ENCODE measurements at regions not wholly inside any gene's neighbourhood (a gene's known extent, or its start where the extent isn't known, plus 50 kb on each side); places are given as distances from the start of the nearest gene placed in this dataset.

DNA sequence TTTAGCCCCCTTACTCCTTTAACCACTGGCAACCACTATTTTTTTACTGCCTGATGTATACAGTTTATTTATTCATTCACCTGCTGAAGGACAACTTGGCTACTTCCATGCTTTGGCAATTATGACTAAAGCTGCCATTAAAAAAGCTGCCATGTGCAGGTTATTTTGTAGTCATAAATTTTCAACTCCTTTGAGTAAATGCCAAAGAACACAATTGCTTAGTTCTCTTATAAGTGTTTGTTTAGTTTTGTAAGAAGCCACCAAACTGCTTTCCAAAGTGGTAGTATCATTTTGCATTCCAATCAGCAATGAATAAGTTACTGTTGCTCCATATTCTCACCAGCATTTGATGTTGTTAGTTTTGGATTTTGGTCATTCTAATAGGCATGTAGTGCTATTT is 1831.8 kb downstream of the PCDH7 start:
- ChIA-PET CTCF (no interaction called here), POLR2A (no interaction called here)
- no peak overlapping the region for H3K4me3 ChIP-seq (ENCODE audit: low read depth, low read length)
- no peak for DNase-seq (ENCODE audit: low read depth, low spot score)
- TF ChIP-seq, protein P1, sequence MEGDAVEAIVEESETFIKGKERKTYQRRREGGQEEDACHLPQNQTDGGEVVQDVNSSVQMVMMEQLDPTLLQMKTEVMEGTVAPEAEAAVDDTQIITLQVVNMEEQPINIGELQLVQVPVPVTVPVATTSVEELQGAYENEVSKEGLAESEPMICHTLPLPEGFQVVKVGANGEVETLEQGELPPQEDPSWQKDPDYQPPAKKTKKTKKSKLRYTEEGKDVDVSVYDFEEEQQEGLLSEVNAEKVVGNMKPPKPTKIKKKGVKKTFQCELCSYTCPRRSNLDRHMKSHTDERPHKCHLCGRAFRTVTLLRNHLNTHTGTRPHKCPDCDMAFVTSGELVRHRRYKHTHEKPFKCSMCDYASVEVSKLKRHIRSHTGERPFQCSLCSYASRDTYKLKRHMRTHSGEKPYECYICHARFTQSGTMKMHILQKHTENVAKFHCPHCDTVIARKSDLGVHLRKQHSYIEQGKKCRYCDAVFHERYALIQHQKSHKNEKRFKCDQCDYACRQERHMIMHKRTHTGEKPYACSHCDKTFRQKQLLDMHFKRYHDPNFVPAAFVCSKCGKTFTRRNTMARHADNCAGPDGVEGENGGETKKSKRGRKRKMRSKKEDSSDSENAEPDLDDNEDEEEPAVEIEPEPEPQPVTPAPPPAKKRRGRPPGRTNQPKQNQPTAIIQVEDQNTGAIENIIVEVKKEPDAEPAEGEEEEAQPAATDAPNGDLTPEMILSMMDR (IDR thresholded peaks at IDR 0.05; ENCODE audit: insufficient read depth, low read length, missing control alignments): no peak

DNA sequence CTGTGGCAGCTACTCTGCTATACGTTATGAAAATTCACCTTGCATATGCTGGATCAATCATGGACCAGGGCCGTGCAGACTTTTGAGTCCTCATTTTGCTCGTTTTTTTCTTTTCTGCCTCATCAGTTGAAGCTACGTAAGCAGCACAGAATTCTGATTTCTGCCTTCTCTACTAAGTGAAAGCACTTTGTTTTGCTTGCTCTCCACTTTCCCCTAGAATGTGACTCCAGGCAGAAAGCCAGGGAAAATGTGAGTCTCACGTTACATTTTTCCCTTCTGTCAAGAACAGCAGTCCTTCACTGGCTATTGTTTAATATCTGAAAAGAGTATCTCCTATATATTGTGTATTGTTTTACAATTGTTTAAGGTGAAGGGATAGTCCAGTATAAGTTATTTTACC is 1840.1 kb downstream of the PCDH7 start:
- TF ChIP-seq, protein P1 (IDR thresholded peaks at IDR 0.05; ENCODE audit: insufficient read depth, low read length, missing control alignments): no peak
- POLR2A ChIA-PET: no interaction called here
- H3K4me3 ChIP-seq (ENCODE audit: low read depth, low read length): no peak overlapping the region
- DNase-seq (ENCODE audit: low read depth, low spot score): no peak
- CTCF ChIA-PET: no interaction called here

DNA sequence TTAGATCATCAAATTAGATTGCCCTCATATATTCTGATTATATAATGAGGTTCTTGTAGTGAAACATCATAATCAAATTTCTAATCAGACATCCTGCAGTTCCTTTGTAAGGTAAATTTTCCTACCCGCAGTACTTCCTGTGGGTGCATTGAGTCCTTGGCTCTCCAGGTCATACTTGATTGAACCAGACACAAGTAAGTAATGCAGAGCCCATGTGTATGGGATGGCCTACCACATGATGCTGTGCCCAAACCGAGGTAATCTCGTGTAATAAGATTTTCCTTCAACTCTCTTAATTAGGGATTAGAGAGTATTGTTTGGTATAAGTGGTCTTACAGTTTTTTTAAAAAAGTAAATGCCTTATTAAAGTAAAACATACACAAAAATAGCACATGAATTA is 1841.8 kb downstream of the PCDH7 start:
- no peak for DNase-seq (ENCODE audit: low read depth, low spot score)
- ChIA-PET CTCF (no interaction called here), POLR2A (no interaction called here)
- TF ChIP-seq, protein P1 (IDR thresholded peaks at IDR 0.05; ENCODE audit: insufficient read depth, low read length, missing control alignments): no peak
- H3K4me3 ChIP-seq (ENCODE audit: low read depth, low read length): no peak overlapping the region

DNA sequence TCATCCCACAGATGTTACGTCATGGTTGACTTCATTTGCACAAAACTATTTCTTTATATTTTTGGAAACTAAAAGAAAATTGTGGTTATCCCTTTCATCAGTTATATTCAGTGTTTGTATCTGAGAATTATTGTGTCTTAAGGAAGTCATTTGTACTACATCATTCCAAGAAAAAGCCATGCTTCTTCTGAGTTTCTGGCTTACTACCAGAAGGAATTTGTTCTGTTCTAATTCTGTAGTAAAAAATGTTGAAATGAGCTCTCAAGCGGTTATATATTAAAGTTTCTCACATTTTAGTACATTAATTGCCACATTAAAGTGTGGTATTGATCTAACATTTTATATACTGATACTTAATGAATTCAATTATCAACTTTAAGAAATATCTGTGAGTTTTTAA is 1844.5 kb downstream of the PCDH7 start:
- no peak for DNase-seq (ENCODE audit: low read depth, low spot score)
- ChIA-PET CTCF (no interaction called here), POLR2A (no interaction called here)
- H3K4me3 ChIP-seq (ENCODE audit: low read depth, low read length): no peak overlapping the region
- TF ChIP-seq, protein P1 (IDR thresholded peaks at IDR 0.05; ENCODE audit: insufficient read depth, low read length, missing control alignments): no peak

DNA sequence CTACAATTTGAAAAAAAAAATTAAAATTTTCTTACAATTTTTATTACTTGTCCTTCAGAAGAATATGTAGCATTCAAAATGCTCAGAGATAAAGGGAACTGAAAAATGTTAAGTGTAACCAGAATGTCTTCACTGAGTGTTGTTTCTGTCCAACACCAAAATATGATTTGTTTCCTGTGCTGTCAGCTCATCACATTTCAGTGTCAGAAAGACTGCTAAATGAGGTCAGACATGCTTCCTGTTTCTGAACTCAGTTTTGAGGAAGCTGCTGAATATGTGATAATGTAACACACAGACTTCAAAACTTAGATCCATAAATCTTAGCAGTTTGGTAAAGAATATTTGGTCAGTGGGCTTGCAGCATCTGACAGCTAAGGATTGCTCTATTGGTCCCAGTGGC is 1849.7 kb downstream of the PCDH7 start:
- no peak for DNase-seq (ENCODE audit: low read depth, low spot score)
- POLR2A ChIA-PET: no interaction called here

DNA sequence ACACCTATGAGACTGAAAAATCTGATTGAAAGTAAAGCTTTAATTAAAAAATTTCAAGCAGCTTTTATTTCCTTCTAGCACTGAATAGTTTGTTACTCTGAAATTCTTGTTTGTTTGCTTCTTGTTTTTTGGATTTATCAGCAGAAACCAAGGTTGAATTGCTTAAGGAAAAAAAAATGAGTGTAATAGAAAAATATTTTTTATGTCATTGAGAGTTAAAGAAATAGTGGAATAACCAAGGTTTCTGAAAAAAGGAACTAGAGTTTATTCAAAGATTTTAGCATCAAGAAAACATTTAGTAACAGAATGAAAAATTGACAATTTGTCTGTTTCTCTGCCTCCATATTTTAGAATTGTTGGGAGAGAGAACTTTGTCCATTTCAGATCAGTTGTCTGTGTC is 1852.2 kb downstream of the PCDH7 start:
- no peak for DNase-seq (ENCODE audit: low read depth, low spot score)
- POLR2A ChIA-PET: no interaction called here
- TF ChIP-seq, protein P1 (IDR thresholded peaks at IDR 0.05; ENCODE audit: insufficient read depth, low read length, missing control alignments): no peak
- CTCF ChIA-PET: no interaction called here
- H3K4me3 ChIP-seq (ENCODE audit: low read depth, low read length): no peak overlapping the region

More for the DNA sequence above, 1849.7 kb downstream of the PCDH7 start:
- CTCF ChIA-PET: no interaction called here
- TF ChIP-seq, protein P1 (IDR thresholded peaks at IDR 0.05; ENCODE audit: insufficient read depth, low read length, missing control alignments): no peak
- H3K4me3 ChIP-seq (ENCODE audit: low read depth, low read length): no peak overlapping the region
